ENCODE measurements at regions not wholly inside any gene's neighbourhood (a gene's known extent, or its start where the extent isn't known, plus 50 kb on each side); places are given as distances from the start of the nearest gene placed in this dataset.
"Not testable (repeated sequence)": the region's sequence is repeated elsewhere in the genome, so short reads cannot be mapped to it uniquely, and the experiment has no call there.

DNA sequence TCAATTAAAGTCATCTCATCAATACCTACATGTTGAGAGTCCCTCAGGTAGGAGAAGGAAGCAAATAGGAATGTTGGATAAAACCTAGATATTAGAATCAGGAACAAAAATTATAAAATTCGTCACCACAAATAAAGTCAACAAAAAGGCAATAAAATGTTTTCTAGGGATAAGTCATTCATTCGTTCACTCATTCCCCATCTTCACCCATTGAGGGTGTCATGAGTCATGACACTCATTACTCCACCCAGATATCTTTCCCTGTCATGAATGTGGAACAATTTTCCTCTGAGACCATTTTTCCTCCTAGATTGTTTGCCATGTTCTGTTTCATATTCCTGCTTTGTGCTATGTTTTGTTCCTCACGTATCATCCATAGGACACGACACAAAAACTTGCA is 50.9 kb upstream of the OLIG3 start:
- DNase-seq, result no peak

DNA sequence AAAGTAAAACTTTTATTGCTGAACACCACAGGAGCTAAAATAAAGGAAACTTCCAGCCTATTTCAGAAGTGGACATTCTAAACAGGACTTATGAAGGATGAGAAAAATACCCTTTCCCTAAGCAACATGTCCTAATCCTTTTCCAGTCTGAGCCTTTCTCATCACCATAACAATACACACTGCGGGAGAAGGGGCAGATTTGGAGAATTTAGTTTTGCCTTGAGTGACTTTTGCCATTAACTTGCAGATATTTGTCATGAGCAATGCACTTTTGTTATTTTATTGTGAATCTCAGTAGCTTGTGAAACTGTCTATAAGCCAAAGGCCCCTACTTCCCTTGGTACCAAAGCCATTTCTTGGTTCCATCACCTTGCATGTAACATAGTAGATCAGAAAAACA is 53.0 kb upstream of the OLIG3 start:
- DNase-seq, result no peak

DNA sequence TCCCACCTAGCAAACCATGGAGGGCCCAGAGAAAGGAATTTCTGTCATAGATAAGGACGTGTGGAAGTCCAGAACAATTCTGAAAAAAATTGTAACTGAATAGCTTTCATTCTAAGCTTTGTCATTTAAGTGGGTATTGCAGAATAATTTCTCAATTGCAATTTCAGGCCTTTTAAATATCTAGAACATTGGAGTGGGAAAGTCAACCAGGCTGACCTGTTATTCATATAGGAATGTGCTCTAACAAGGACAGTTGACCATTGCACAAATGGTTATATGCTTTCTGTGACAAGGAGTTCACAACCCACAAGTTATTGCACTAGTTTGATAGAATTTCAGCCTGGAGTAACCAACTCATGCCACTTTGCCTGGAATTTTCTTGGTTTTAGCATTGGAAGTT is 53.4 kb upstream of the OLIG3 start:
- no peak for DNase-seq

DNA sequence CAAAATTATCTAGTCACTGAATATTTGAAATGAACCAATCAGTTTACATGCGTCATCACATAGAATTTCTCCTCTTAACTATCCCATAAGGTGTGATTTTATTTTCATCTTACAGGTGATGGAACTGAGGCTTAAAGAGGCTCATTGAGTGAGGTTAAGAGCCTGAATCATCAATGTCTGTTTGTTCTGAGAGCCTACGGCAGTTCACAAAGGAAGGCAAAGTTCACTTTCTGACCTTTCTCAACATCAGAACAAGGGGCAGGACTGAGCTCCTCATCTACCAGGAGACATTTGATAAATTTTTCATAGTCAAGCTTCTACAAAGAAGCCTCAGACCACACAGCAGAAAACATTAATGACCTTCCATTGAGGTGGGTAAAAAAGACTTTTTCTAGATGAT is 54.9 kb upstream of the OLIG3 start:
- no peak for DNase-seq

DNA sequence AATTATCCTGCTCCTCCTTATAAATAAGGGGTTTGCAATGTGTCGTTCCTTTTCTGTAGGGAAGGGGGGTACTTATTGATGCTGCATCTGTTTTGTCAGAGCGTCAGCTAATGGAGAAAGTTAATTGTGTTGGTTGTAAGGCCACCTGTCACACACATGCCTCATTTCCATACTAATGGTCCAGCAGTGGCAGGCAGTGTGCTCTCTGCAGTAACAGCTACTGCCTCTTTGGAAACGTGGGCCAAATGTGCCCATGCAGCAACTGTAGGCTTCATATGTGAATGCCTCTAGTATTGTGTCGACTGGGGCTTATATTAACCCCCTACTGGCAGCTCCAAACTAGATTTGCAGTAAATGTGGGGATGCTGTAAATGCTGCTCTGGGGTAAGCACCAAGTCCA is 56.3 kb upstream of the OLIG3 start:
- no peak for DNase-seq

DNA sequence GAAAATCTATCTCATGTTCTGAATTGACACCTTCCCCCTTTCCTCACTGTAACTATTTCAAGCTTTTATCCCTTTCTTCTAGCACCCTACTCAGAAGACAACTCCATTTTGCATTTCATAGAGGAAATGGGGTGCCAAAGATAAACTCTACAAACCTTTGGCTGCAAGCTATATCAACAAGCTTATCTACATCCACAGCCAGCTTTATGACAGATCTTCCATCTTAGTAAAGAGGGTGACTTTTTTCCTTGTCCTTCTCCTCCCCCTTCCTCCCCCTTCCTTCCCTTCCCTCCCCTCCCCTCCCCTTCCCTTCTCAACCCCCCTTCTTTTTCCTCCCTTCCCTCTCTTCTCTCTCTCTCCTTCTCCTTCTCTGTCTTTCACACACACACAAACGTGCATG is 58.0 kb upstream of the OLIG3 start:
- DNase-seq, result no peak

DNA sequence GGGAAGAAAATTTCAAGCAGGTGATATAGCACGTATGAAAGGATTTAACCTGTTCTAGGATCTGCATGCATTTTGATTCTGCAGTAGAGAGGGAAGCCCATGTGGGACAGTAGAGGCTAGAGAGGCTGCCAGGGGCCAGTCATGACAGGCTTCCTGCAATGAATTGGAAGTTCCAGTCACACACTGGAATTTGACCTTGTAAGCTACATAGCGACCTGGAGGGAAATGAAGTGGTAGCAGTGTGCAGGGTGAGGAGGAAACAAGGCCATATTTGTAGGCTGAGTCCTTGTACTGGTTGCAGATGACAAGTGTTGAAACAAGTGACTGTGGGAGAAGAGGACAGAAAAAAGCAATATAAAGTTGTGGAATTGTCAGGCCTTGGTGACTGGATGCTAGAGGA is 58.6 kb upstream of the OLIG3 start:
- DNase-seq, result no peak

DNA sequence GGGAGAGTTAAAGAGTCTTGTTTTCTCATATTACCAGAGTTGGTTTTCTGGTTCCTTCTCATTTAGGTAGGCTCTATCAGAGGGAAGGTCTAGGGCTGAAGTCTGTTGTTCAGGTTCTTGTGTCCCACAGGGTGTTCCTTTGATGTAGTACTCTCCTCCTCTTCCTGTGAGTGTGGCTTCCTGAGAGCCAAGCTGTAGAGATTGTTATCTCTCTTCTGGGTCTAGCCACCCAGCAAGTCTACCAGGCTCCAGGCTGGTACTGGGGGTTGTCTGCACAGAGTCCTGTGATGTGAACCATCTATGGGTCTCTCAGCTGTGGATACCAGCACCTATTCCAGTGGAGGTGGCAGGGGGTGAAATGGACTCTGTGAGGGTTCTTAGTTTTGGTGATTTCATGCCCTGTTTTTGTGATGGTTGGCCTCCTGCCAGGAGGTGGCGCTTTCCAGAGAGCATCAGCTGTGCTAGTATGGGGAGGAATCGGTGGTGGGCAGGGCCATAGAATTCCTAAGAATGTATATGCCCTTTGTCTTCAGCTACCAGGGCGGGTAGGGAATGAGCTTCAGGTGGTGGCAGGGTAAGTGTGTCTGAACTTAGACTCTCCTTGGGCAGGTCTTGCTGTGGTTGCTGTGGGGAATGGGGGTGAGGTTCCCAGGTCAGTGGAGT is 65.5 kb upstream of the OLIG3 start:
- DNase-seq, result not testable (repeated sequence)

DNA sequence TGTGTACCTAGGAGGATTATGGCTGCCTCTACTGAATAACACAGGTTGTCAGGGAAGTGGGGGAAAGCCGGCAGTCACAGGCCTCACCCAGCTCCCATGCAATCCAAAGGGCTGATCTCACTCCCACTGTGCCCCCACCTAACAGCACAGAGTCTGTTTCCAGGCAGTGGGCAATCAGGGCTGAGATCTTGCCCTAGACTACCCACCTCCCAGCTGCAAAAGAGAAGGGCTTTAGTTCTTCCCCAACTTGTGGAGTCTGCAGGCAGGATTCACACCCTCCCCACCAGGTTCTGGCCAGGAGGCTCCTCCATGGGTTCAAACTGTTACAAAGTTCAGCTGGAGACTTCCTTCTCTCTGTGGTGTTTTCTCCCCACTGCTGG is 66.0 kb upstream of the OLIG3 start:
- no peak for DNase-seq

DNA sequence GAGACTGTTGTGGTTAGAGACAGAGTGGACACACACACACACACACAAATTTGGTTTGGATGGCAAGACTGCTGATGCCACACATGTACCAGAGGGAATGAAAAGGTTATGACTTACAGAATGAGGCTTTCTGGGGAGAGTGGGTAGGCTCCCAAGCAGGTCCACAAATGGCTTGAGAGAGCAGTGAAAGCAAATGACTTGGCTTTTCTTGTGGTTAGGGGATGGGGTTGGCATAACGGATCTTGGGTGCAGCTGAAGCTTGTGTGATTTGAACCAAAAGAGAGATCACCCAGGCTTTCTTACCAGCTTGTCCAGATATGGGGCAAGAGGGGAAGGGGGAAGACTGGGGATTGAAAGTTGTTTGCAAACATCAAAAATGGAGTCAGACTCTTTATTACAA is 73.9 kb upstream of the OLIG3 start:
- DNase-seq, result no peak

DNA sequence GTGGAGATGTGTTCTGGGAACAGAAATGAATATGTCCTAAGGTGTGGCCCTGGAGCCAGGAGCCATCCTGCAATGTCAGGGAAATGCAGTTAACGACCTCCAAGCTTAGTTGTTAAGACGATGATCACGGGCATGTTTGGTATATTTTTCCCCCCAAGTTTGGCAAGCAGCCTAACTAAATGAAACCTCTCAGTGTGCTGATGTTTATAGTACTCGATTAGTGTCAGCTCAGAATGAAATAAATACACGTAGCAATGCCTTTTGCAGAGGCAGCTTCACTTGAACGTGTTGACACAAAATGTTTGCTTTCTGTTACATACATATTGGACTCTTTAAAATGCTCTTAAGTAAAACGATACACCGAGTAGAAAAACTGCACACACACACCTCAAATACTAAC is 76.2 kb upstream of the OLIG3 start:
- DNase-seq, result no peak

DNA sequence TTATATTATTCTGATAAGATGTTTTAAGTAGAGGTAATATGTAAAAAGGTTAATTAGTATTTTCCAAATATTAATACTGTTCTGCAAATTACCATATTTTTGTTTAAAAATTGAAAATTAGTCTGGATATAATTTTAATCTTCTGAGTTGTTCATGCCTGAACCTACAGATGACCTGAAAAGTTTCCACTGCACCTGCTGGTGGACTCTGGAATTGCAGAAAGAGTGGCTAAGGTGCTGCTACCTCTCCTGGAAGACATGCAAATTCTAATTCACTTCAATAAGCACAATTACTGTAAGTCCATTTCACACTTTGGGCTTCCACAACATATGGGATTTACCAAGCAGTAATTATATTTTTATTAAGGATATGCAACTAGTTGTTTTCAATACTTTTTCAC is 77.7 kb upstream of the OLIG3 start:
- DNase-seq, result no peak

DNA sequence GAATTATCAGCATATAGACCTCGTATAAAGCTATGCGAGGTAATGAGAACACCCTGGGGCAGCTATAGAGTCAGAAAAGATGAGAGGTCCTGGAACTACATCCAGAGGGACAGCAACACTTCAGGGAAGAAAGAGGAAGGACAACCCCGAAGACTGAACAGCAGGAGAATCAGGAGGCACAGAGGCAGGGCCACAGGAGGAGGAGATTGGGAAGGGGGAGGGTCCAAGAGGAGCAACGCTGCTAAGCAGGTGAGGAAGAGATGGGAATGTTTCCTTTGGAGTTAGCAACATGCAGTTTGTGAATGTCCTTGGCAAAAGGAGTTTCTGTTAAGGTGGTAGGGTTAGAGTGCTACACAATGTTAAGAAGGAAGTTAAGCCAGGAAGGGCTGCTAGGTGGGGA is 79.5 kb upstream of the OLIG3 start:
- no peak for DNase-seq

DNA sequence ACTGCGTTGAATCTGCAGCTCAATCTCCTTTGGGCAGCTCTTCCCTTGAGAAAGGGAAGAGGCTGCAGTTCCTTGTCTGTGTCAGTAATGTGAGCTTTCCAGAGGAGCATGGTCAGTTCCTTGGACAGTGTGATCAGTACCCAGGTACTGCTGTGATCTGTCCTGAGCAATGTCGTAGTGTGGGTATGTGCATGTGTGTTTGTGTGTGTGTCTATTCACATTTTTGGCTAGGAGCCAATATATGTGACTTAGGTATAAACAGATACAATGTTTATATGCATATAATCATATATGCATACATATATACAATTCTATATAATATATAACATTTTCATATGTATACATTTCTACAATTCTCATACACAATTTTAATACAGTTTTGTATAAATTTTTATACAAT is 85.4 kb upstream of the OLIG3 start:
- no peak for DNase-seq

DNA sequence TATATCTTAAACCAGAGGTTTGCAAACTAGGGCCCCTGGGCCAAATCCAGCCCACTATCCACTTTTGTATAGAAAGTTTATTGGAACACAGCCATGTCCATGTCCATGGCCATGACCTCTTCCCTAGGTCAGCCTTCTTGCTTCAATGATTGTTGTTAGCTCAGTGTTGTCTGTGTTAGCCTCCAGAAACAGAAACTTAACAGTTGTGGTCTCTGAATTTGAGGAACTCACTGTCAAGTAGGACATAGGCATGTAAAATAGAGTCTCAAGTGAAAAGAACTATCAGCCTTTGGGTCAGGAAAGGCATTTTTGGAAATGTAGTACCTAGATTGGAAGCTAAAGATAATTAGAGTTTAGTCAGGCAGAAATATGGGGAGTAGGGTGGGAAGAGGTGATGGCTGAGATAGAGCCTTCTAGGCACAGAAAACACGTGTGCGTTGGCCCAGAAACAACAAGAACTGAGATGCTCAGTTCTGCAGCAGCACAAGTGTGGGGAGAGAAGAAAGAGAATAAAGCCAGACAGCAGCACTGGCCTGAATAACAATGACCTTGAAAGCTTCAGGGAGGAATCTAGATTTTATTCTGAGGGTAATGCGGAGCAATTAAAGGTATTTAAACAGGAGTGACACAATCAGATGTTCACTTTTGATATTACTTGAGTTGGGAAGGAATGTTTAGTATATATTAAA is 87.0 kb upstream of the OLIG3 start:
- no peak for DNase-seq

DNA sequence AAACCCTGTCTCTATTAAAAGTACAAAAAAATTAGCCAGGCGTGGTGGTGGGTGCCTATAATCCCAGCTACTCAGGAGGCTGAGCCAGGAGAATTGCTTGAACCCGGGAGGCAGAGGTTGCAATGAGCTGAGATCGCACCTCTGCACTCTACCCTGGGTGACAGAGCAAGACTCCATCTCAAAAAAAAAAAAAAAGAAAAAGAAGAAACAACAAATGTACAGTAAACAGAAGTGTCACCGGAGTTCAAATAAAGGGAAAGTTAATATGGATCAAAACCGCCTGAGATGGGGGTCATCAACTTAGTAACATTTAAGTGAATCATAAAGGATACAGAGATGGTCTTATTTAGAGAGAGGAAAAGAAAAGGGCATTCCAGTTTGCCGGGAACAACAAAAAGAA is 89.3 kb upstream of the OLIG3 start:
- not testable (repeated sequence) for DNase-seq

DNA sequence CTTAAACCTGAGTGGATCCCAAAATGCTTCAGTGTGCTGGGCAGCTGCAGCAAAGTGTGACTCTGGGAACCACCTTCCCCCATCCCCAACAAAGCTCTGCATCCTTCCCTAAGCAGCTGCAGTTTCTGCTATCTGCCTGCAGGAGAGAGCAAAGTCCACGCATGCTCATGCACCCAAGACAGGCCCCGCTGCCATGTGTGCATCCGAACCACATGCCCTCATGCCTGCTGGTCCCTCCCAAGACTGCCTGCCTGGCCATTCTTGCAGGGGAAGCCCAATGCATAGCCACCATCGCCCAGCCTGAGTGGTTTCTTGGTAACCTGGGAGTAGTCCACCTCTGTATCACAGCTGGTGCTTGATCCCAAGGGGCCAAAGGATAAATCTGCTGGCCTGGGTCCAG is 94.3 kb upstream of the OLIG3 start:
- DNase-seq, result no peak

DNA sequence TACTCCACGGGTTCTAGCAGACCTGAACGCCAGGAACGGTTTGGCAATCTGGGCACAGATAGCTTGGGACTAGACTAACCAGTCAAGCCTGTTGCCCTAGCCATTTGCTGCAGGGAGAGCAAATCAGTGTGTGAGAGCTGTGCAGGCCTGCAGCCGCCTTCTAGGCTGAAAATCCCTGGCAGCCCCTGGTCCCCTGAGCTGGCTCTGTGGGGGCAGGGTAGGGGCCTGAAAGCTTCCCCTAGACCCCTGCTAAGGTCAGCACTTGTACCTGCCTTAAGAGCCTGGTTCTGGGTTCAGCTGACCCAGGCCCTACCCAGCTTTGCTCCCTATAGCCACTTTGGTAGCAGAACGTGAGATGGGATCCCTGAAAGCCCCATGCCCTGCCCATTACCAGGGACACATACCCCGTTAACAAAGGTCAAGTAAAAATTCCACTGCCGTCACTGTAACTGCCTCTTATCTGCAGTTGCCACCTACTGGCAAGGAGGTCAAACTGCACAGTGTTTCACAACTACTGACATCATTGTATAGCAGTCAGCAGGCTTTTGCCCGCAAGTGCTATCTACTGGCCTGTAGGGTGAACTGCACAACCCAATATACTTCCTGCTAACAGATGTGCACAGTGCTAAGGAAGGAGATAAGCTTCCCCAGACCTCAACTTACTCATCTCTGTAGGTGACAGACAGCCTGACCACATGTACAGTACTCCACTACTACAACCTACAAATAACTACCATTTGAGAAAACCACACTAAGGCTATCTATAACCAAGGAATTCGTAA is 95.1 kb upstream of the OLIG3 start:
- DNase-seq, result no peak

DNA sequence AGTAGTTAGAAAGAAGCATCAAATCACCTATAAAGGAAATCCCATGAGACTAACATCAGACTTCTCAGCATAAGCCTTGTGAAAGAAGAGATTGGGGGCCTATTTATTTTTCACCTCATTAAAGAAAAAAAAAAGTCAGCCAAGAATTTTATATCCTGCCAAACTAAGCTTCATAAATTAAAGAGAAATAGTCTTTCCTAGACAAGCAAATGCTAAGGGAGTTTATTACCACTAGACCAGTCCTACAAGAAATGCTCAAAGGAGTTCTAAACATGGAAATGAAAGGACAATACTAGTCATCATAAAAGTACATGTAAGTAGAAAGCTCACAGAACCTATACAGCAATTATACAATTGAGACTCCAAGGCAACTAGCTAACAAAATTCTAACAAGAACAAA is 96.5 kb upstream of the OLIG3 start:
- DNase-seq, result no peak

DNA sequence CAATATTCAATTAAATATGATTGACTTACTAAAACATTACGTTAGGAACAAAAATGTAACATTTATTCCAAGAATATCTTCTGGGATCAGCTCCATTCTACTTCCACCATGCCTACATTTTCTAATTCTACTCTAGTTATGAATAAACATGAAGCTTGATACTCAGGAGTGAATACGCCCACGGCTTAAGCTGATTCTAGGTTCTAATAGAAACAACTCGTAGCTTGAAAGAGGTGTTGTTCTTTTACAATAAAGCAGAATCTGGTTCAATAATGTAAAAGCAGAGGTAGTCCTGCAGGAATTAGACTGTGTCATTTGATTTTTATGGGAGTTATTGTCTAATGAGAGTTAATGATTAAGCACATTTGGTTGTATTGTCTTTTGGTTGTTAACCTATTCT is 107.3 kb upstream of the OLIG3 start:
- no peak for DNase-seq

DNA sequence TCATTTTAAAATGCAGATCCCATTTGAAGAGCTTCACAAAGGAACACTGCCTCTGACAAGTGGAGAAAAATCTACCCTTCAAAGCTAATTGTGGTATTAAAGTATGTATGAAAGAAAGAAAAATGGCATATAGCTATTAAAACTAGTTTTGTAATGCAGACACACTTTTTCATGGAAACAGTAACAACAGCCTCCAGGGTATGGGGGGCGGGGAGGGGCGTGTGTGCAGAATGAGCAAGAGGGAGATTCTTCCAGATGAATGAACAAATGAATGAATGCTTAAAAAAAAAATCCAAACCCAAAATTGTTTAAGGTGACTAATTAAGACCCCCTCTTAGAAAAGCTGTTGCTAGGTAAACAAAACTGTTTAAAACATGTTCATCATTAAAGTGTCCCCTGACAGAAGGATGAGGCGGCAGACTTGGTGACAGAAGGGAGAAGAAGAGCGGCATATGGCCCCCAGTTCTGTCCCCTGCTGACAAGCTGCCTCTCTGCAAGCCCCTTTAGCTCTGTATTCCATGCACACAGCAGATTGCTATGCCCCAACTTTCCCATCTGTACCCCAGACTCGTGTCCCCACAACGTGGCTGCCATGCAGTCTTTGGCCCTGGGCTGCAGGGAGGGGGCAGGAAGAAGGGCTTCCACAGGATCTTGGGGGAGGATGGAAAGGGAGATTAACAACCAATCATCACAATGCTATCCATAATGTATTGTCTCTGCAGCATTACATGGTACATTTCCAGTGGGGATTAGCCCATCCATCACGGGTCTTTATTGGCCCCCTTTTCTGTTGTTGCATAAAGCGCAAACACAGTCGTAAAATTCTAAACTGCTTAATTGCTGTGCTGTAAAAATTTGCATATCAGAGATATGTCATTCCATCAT is 108.4 kb upstream of the OLIG3 start:
- no peak for DNase-seq

DNA sequence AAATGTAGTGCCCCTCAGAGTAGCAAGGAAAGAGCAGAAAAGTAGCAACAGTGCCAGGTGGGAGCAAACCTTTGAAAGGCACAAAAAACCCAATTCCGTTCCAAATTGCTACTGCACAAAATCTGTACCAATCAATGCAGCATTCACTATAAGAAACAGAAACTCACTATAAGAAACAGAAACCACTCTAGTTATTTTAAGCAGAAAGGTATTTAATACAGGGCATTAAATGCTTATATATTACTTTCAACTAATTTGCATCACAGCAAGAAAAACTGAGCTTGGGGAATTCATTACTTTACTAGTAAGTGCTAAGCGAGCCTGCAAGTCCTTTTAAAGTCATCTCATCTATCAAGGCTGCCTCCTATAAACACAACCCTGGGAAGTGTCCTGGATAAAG is 116.5 kb upstream of the OLIG3 start:
- no peak for DNase-seq

Data from amygdala (tissue), 56 donors.